ENCODE measurements at regions not wholly inside any gene's neighbourhood (a gene's known extent, or its start where the extent isn't known, plus 50 kb on each side); places are given as distances from the start of the nearest gene placed in this dataset.
"Not testable (repeated sequence)": the region's sequence is repeated elsewhere in the genome, so short reads cannot be mapped to it uniquely, and the experiment has no call there.

DNA sequence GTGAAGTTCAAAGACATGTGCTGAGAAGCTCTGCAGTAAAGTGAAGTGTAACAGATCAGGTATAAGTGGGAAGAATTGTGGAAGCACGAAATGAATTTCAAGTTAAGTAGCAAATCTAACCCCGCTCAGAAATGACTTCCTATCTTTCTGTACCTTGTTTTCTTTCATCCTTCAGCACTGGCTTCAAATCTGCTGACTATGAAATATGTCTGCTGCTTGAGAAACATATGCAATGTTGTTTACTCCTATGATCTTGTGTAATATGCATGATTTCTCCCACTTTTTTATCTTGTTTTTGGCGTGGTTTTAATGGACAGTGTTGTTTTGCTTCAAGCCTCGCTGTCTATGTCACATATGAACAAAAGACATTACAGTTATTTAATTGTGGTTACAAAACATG is 545.3 kb upstream of the NCAM2 start:
- no peak for DNase-seq

DNA sequence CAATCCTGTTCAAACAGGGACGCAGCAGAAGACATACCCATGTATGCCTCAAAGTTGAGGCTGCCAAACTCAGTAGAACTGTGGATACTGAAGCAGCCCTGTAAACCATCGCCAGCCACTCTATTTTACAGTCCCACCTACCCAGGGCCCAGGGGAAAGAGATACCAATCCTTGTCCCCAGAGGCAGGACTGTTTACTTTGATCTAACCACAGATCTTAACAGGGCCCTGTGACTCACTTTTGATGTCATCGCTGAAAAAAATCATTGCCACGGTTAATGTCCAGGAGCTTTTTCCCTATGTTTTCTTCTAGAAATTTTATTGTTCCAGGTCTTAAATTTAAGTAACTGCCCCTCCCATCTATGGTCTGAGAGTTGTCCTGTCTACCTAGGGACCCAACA is 538.4 kb upstream of the NCAM2 start:
- DNase-seq, result no peak

DNA sequence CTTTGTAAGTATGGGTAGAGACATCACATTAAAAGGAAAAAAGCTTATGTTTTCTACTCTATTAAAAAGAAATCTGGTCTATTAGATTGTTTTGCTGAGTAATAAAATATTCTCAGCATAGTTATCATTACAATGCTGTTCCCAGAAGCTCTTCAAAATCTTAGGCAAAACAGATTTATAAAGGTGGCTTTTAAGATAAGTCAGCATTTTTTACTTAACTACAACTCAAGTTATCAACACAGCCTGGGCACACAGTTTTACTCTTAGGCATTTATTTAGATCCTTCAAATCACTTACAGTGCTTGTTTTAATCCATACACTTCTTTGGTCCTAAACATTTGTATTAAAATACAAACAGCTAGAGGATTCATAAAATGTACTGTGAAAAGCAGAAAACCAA is 534.8 kb upstream of the NCAM2 start:
- DNase-seq, result no peak

DNA sequence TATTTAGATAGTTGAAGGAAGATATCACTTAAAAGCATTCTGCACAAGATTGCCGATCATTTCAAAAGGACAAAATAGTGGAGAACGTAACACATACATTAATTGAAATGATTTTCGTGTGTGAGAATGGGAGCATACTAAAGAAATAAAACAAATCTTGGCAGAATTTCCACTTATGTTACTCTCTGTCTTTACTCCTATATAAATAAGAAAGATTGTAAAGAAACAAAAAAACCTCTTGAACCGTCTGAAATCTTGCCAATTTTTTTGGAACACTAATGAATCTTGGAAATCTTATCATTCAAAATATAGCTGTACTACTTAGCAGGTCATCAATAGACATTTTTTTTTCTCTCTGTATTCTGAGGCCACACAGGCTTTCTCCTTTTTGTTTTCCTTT is 528.8 kb upstream of the NCAM2 start:
- no peak for DNase-seq

DNA sequence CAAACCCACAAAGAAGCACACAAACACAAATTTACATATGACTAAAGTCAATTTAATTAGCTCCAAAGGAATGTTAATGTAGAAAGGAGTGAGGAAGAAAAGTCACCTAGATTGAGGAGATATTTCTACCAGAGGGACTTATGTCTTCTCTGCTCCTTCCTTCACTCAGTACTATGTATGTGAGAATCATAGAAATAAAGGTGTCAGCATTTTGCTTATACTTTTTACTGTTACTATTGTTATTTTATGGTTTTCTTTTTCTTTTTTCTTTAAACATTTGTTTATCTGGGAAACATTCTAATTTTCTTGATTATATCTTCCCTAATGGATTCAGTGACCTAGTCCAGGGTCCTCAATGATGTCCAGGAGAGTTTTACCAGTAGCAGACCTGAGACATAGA is 511.9 kb upstream of the NCAM2 start:
- DNase-seq, result no peak

DNA sequence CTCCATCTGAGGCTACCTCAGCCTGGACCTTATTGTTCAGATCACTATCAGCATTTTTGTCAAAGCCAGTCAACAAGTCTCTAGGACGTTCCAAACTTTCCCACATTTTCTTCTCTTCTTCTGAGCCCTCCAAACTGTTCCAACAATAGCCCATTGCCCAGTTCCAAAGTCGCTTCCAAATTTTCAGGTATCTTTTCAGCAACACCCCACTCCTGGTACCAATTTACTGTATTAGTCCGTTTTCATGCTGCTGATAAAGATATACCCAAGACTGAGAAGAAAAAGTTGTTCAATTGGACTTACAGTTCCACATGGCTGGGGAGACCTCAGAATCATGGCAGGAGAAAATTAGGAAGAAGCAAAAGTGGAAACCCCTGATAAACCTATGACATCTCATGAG is 495.3 kb upstream of the NCAM2 start:
- not testable (repeated sequence) for DNase-seq

DNA sequence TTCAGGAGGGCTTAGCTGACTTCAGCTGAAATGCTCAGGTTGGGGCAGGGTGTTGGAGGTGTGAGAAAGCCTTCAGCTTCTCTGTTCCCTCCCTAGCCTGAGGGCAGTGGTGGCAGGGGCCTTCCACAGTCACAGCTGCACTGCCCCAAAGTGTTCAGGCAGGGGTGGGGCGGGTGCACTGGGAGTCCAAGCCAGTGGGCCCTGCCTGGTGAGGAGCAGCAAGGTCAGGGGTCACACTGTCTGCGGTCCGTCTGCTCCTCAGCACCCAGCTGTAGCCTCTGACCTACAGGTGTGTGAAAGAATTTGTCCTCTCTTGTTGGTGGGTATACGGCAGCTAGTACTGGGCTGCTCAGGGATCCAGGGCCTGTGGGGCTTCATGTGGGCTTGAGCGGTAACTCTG is 490.4 kb upstream of the NCAM2 start:
- DNase-seq, result no peak

DNA sequence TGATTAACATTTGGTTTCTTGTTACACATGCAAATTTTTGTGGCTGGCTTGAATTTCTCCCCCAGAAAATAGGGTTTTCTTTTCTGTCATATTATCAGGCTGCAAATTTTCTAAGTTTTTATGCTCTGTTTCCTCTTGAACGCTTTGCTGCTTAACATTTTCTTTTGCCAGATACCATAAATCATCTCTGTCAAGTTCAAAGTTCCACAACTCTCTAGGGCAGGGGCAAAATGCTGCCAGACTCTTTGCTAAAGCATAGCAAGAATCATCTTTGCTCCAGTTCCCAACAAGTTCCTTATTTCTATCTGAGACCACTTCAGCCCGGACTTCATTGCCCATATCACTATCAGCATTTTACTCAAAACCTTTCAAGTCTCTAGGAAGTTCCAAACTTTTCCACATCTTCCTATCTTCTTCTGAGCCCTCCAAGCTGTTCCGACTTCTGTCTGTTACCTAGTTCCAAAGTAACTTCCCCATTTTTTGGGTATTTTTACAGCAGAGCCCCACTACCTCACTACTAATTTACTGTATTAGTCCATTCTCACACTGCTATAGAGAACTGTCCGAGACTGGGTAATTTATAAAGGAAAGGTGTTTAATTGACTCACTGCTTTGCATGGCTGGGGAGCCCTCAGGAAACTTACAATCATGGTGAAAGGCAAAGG is 486.9 kb upstream of the NCAM2 start:
- no peak for DNase-seq

DNA sequence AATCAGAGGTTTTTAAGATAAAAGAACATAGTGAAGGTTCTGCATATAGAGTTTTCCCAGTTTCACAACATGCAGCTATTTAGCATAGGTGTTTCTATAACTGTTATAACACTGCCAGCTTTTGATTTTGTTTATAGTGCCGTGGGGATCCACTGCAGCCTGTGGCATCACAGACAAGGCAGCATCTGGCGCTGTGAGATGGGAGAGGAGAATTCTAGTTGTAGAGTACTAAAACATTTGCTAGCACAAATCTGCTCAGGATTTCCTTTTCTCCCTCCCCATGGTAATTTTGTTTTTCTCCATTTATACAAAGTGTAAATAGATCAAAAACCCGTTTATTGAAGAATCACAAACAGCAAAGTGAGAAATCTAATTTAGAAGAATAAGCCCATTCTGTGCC is 482.8 kb upstream of the NCAM2 start:
- DNase-seq, result no peak

DNA sequence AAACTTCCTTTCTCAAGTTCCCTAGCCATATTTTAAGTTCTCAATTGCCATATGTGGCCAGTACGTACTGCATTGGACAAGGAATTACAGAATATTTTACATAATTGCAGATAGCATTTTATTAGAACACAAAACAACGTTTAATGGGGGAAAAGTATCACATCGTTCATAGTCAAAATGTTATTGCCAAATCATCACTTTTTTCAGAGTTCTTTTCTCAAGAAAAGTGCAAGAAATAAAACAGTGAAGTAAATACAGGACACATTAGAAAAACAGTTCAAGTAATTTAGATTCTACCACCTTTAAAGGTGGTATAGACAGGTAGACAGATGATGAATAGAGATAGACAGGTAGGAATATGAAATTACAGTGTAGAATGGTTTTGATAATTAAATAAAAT is 479.1 kb upstream of the NCAM2 start:
- no peak for DNase-seq

DNA sequence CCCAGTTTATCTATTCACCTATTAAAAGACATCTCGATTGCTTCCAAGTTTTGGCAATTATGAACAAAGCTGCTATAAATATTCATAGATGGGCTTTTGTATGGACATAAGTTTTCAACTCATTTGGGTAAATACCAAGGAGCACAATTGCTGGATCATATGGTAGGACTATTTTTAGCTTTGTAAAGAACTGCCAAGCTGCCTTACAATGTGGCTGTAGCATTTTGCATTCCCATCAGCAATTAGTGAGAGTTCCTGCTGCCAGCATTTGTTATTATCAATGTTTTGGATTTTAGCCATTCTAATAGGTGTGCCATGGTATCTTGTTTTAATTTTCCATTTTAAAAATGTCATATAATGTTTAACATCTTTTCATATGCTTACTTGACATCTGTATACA is 475.6 kb upstream of the NCAM2 start:
- DNase-seq, result no peak

DNA sequence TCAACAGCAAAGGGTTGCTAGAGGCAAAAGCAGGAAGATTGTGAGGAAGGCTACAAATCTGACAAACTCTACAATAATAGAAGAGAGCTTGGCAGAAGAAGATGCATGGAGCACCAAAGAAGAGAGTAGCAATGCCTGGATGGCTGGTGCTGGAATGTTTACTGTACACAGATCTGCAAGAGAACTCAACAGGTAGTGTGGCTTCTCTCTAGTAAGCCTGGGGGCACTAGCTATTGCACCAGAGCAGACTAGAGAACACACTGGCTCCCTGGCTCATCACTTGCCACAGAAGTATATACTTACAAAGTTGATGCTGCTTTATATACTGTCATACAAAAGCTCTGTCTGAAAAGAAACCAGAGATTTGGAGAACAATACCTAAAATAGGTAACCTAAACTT is 475.0 kb upstream of the NCAM2 start:
- DNase-seq, result no peak

DNA sequence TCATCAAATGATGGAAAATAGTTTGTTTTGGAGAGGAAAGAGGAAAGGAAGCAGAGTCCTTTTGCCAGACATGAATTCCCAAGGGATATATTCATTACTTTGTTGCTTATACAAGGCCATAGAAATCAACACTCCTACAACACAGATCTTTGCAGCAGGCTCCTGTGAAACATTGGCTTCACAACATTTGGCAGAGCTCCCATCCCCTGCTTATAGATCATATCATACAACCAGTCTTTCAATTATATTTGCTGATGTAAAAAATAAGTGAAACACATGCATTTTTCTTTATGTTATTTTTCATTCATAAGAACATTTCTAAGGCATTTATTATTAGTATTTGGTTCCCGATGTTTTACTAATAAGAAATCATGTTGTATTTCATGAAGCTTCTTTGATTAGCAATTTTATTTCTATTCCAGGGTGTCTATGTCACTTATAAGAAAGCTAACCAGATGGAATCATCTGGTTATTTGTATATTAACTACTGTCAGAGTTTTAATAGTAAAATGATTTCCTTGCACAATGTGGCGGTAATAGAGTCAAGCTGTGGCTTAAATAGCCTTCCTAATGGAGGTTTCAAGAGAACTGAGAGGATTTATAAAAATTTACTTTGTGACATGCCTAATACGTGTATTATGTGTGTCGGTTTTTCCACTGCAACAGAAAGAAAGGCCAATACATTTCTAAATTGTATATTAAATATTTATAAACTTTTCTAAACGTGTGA is 470.3 kb upstream of the NCAM2 start:
- no peak for DNase-seq

DNA sequence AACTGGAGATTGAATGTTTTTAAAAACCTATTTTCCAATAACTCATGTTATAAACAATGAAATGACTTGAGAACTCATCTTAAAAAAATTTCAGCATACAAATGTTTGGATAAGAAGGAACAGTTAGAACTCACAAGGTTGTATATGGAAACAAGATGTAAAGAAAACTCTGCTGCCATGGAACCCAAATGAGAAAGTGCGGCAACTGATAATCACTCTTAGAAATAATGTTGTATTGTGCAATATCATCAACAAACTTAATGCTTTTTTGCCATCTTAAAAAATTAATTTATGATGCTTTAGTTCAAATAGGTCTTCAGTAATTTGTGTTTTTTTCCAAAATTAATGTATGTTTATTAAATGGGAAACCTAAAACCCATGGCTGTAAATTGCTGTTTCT is 461.1 kb upstream of the NCAM2 start:
- no peak for DNase-seq

DNA sequence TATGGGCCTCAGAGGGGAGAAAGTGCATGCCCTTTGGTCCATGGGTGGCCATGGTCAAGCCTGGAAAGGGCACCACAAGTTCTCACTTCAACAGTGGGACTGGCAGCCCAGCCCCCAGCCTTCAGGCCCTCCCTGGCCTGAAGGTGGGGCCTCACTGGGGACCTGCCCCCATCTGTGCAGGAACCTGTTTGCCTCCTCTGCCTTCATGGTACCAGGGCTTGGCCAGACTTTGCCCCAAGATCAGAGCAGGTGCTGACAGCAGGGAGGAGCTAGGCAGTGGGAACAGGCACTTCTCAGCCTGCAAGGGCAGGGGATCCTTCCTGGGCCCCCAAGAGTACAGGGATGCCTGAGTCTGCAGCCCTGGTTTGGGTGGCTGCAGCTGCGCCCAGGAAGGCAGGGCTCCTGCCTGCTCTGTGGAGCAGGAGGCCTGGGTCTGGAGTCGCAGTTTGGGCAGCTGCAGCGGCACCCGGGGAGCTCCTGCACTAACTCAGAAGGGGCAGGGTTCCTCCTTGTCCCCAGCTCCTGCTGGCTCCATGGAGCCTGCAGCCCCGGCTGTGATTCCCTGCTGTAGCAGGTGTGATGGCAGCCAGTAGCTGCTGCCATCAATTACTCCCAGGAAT is 460.1 kb upstream of the NCAM2 start:
- DNase-seq, result no peak

DNA sequence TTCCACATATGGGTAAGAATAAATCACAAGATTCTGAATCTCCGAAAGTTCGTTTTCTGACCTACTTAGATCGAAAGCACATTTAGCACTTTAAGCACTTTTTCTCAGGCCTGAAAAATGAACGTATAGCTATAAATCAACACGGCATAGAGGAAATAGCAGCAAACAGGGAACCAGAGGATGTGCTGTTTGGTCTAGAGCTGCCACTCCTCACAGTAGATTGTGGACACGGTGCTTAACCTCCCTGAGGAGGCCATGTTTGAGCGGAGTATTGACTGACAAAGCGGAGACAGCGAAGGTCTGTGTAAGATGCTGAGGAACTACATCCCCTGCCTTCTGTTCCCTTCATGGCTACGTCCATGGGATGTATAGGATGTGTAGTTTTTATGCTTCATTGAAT is 452.8 kb upstream of the NCAM2 start:
- no peak for DNase-seq

DNA sequence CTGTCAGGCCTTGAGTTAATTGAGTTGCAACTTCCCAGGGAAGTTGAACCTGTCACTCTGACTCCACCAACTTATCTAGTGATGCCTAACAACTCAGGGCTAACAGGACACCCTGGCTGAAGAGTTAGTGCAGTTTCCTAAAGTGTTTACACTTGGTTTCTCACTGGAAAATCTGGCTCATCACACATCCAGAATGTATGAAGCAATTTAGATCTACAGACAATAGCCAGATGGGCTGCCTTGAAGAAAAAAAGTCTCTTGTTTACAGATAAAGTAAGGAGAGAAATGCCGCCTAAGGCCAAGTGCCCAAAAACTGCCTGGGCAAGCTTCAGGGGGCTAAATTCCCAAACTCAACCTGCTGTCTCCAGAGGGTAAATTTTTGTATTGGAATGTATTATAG is 446.3 kb upstream of the NCAM2 start:
- no peak for DNase-seq

DNA sequence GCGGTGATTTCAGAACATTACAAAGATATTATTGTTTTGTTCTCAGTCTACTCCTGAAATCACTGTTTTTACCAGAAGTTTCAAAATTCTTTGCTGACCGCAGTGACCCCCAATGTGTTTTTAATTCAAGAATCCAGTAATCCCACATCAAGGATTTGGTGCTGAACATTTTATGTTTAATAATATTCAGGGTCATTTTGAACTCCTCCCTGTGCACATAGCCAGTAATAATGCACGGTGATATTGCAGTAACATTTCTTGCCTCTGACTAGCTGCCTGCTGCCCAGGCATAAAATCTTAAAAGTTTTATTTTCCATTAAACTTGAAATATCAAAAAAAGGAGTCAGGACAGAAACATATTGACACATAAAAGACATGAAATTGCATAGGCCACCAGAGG is 443.4 kb upstream of the NCAM2 start:
- DNase-seq, result no peak

DNA sequence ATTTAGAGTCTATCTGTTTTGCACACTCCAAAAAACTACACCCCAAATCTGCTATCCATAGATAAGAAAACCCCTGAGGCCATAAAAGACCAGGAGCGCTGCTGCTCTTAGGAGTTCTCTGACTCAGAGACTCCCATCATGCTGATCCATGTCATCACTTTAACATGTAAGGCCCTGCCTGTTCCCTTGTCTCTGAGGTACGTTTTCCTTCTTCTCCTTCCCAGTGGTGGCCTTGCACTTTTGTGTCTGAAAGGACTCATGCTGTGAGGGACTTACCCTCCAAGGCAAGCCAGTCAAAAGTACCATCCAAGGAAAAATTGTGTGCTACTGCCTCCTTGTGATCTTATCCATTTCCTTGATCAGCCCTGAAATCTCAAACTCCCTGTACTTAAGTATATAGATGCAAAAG is 427.4 kb upstream of the NCAM2 start:
- no peak for DNase-seq

DNA sequence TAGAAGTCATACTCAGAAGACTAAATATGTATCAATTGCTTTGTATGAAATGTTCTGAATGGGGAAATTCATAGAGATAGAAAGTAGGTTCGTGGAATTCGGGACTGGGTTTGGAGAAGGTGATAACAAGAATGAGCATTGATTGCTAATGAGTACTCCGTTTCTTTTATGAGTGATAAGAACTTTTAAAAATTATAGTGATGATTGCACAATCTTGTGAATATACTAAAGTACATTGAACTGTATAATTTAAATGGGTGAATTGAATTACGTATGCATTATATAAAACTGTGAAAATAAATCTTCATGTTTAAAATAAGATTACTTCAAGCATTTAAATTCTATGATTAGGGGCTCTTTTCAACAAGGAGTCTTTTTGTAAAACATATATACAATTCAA is 425.6 kb upstream of the NCAM2 start:
- DNase-seq, result no peak

DNA sequence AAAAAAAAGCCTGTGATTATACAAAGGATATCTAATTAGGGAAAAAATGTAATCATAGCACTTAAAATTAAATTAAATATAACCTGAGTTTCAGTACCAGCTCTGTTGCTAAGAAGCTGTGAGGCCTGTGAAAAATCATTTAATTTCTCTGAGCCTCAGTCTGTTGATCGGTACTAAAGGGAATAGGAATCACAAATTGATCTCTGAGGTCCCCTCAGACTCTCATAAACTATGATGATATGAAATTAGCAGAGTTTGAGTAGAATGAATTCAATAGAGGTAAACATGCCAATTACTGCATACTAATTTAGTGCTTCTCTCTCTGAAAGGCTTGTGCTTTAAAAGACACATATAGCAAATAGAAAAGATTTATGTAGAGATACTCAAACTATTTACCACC is 416.8 kb upstream of the NCAM2 start:
- no peak for DNase-seq

DNA sequence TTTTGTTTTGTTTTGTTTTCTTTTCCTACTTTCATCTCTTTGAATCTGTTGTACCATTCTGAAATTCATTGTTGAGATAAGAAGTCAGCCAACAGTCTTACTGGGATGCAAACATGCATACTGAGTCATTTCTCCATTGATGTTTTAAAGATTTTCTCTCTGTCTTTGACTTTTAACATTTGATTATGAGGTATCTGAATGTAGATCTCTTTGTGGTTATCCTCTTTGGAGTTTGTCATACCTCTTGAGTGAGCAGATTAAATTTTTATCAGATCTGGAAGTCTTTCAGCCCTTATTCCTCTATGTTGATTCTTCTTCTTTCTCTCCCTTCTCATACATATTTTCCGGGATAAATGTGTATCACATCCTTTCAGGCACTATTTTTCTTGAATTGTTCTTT is 406.9 kb upstream of the NCAM2 start:
- no peak for DNase-seq

DNA sequence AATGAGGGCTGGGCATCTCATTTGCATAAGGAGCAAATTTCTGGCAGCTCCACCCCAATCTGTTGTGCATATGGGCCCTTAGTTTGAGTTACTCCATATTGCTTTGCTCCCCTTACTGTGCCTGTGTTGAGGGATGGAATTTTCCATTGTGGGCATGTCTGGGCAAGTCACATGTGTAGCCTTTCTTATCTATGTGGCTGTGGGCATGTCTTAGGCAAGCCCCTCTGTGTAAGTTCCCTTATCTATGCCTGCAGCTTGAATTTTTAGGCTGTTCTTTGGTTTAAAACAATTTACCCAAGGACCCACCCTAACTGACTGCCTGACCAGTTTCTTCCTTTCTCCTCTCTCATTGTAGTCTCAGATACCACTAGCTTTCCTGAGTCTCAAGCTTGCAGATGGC is 405.7 kb upstream of the NCAM2 start:
- DNase-seq, result no peak

DNA sequence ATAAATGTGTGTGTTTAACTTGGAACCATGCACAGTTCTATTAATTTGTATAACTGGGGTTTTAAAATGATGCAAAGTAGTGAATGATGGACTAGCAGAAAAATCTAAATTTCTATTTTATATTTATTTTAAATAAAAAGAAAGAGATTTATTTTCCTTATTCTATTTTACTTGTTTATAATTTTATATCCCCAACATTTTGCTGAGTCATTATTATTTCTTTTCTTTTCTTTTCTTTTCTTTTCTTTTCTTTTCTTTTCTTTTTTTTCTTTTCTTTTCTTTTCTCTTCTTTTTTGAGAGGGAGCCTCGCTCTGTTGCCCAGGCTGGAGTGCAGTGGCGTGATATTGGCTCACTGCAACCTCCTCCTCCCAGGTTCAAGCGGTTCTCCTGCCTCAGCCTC is 395.0 kb upstream of the NCAM2 start:
- DNase-seq, result no peak

DNA sequence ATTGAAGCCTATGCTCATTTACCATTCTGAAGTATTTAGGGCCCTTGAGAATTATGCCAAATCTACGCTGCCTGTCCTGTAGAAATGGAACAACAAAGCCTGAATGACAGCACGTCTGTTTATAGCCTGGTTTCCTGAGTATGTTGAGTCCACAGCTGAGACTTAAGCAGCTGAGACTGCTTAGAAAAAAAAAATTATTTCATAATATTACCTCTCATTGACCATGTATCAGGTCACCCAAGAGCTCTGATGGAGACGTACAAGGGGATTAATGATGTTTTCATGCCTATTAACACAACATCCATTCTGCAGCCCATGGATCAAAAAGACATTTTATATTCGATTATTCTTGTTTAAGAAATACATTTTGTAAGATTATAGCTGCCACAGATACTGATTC is 387.2 kb upstream of the NCAM2 start:
- no peak for DNase-seq

Data from activated CD4-positive, CD25-positive, alpha-beta regulatory T cell treated with anti-CD3 and anti-CD28 coated beads, Interleukin-2, amount 50 U/mL, for 72 hours (primary cell).